Activated T-helper 2 cell treated with anti-CD3 and anti-CD28 coated beads, Interferon-gamma antibody, Interleukin-2, Interleukin-4, amounts not matched to agents 10 μg/mL and 5 μg/mL and 100 μg/mL, durations not matched to agents 14 hours and 24 hours and 36 hours (primary cell): ENCODE measurements at regions not wholly inside any gene's neighbourhood (a gene's known extent, or its start where the extent isn't known, plus 50 kb on each side); places are given as distances from the start of the nearest gene placed in this dataset.

ENCODE experiments used
- DNase-seq: peaks from one replicate; pipeline ENCODE4 v3.0.0; 2021; ENCODE audit warnings: low spot score
- H3K27ac Mint-ChIP-seq: one replicate; pipeline ENCODE4 v1.8.0; 2021; ENCODE audit warnings: mixed read lengths
- H3K27me3 Mint-ChIP-seq: one replicate; pipeline ENCODE4 v1.8.0; 2021; ENCODE audit warnings: low read depth, mixed read lengths
- H3K36me3 Mint-ChIP-seq: one replicate; pipeline ENCODE4 v1.8.0; 2021; ENCODE audit warnings: low read depth, mixed read lengths
- H3K4me1 Mint-ChIP-seq: one replicate; pipeline ENCODE4 v1.8.0; 2021; ENCODE audit warnings: low read depth, mixed read lengths
- H3K4me3 Mint-ChIP-seq: one replicate; pipeline ENCODE4 v1.8.0; 2021; ENCODE audit warnings: low read depth, mild to moderate bottlenecking, moderate library complexity, mixed read lengths
- H3K9me3 Mint-ChIP-seq: one replicate; pipeline ENCODE4 v1.8.0; 2021; ENCODE audit warnings: mixed read lengths
- intact Hi-C: fragments of 100-400 bp; cut with micrococcal nuclease; formaldehyde crosslinking; loops from one replicate; pipeline ENCODE4 v1.15.1; 2023

- no peaks in the 10 kb centered on the region for H3K9me3 Mint-ChIP-seq
- no peaks in the 10 kb centered on the region for H3K36me3 Mint-ChIP-seq
- H3K27ac Mint-ChIP-seq: no peak overlapping the region
- H3K4me1 Mint-ChIP-seq: no peaks in the 10 kb centered on the region
- DNase-seq: no peak
- intact Hi-C loops: no loop called here
- H3K4me3 Mint-ChIP-seq: no peak overlapping the region
- no peaks in the 10 kb centered on the region for H3K27me3 Mint-ChIP-seq
These were observed 619.3 kb downstream of the PTPRU start for GRCh38 chr1:29855561-29856160.

DNA sequence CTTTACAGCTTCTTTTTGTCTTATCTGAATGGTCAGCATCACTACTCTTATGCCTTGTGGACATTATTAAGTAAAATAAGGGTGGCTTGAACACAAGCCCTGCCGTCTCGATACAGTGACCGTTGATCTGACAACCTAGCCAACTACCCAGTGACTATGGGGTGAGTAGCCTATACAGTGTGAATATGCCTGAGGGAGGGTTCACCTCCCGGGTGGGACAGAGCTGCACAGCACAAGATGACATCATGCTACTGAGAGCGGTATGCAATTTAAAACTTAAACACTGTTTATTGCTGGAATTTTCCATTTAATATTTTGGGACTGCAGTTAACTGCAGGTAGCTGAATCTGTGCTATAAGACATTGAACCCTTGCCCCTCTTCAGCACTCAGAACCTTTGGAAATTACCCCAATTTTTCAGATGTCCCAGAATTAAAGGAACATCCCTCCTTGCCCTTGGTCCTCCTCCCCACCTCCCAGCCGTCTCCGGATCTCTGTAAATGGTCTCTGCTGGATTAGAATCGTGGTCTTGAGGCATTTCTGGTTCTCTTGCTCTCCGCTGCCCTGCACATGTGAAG is 618.5 kb downstream of the PTPRU start:
- Mint-ChIP-seq H3K4me3 (no peak overlapping the region), H3K4me1 (no peaks in the 10 kb centered on the region), H3K27me3 (no peaks in the 10 kb centered on the region), H3K27ac (no peak overlapping the region), H3K9me3 (no peaks in the 10 kb centered on the region), H3K36me3 (no peaks in the 10 kb centered on the region)
- no peak for DNase-seq
- intact Hi-C loops: no loop called here

GRCh38 chr1:29853716-29854330 is 617.5 kb downstream of the PTPRU start:
- Mint-ChIP-seq H3K9me3 (no peaks in the 10 kb centered on the region), H3K36me3 (no peaks in the 10 kb centered on the region), H3K4me1 (no peaks in the 10 kb centered on the region), H3K27ac (no peak overlapping the region), H3K4me3 (no peak overlapping the region), H3K27me3 (no peaks in the 10 kb centered on the region)
- intact Hi-C loops: no loop called here
- DNase-seq: no peak

GRCh38 chr1:29852248-29852647 is 615.9 kb downstream of the PTPRU start:
- Mint-ChIP-seq H3K36me3 (no peaks in the 10 kb centered on the region), H3K4me1 (no peaks in the 10 kb centered on the region), H3K27ac (no peak overlapping the region), H3K4me3 (no peak overlapping the region), H3K9me3 (no peaks in the 10 kb centered on the region), H3K27me3 (no peaks in the 10 kb centered on the region)
- intact Hi-C loops: no loop called here
- no peak for DNase-seq

DNA sequence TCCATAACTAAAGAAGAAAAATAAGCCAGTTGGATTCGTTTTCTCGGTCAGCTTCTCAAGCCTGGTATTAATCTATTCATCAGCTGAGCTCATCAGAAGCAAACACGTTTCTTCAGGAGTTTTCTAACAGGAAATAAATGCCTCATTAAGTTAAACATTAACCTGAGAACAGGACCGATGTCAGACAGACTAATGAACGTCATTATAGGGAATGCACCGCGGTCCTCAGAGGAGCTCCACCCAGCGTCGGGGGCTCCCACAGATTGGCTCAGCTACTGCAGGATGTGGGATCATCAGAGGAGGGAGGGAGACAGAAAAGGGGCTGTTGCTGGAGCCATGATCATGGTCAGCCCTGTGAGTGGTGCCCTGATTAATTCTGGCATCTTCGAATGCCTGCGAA is 615.4 kb downstream of the PTPRU start:
- Mint-ChIP-seq H3K27ac (no peak overlapping the region), H3K27me3 (no peaks in the 10 kb centered on the region), H3K4me1 (no peaks in the 10 kb centered on the region), H3K4me3 (no peak overlapping the region), H3K9me3 (no peaks in the 10 kb centered on the region), H3K36me3 (no peaks in the 10 kb centered on the region)
- DNase-seq: no peak
- intact Hi-C loops: no loop called here

GRCh38 chr1:29849991-29850757 is 613.9 kb downstream of the PTPRU start:
- Mint-ChIP-seq H3K27ac (no peak overlapping the region), H3K27me3 (no peaks in the 10 kb centered on the region), H3K4me1 (no peaks in the 10 kb centered on the region), H3K36me3 (no peaks in the 10 kb centered on the region), H3K4me3 (no peak overlapping the region), H3K9me3 (no peaks in the 10 kb centered on the region)
- DNase-seq: no peak
- intact Hi-C loops: loop anchor here (2.0 to 10.0 kb wide), 2 partner anchors 57 to 145 kb away; no protein-coding TSS in a partner anchor

DNA sequence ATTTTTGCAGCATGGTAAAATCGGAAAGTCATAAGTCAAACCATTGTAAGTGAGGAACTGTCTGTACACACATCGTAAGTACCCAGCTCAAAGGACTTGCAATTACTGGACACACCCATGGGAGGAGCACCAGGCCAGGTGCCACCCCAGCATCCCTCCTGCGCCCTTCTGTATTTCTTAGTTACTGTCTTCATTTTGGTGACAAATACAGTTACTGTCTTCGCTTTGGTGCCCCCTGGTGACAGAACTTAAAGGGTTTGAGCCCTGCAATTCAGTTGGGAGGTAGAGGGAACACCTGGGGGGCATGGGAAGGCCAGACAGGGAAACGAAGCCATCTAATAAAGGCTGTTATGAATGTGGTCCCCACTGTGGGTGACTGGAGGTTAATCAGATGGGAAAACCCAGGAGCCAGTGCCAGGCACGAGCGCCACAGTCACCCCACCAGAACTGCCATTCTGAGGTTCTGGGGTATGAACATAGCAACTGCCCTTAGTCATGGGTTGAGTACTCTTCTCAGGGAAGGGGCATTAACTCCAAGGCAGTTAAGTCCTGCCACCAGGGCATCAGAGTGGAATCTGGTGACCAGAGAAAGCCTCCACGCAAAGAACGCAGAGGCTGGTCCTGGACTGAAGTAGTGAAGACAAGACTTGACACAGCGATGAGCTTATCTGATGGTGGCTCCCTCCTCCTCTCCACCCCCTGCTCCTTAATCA is 612.9 kb downstream of the PTPRU start:
- no peaks in the 10 kb centered on the region for H3K9me3 Mint-ChIP-seq
- no peak overlapping the region for H3K4me3 Mint-ChIP-seq
- H3K27ac Mint-ChIP-seq: no peak overlapping the region
- intact Hi-C loops: loop anchor here (2.0 to 10.0 kb wide), 2 partner anchors 56 to 144 kb away; no protein-coding TSS in a partner anchor
- peak; percentile 22 for DNase-seq
- H3K36me3 Mint-ChIP-seq: no peaks in the 10 kb centered on the region
- H3K27me3 Mint-ChIP-seq: no peaks in the 10 kb centered on the region
- H3K4me1 Mint-ChIP-seq: no peaks in the 10 kb centered on the region

DNA sequence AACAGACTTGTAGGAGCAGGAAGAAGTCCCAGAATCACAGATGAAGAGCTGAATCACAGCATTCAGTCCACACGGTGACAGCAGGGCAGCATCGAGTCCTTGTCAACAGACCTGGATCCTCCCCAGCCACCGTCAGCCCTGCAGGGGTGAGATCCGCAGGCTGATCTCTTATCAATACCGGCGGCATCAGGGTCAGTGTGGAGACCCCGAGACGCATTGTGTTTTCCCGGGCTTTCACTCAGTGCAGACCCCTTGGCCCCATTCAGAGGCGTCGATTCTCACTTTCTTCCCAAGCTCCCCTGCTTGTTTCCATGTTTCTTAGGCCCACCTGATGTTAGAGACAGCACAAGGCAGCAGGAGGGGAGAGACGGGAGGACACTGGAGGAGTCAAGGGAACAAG is 609.6 kb downstream of the PTPRU start:
- H3K36me3 Mint-ChIP-seq: no peaks in the 10 kb centered on the region
- intact Hi-C loops: loop anchor here (10.0 kb wide), 1 partner anchor 141 kb away; no protein-coding TSS in a partner anchor
- no peak for DNase-seq
- no peaks in the 10 kb centered on the region for H3K27me3 Mint-ChIP-seq
- no peaks in the 10 kb centered on the region for H3K4me1 Mint-ChIP-seq
- H3K27ac Mint-ChIP-seq: no peak overlapping the region
- H3K4me3 Mint-ChIP-seq: no peak overlapping the region
- peaks cover 14% of the 10 kb centered on the region for H3K9me3 Mint-ChIP-seq

DNA sequence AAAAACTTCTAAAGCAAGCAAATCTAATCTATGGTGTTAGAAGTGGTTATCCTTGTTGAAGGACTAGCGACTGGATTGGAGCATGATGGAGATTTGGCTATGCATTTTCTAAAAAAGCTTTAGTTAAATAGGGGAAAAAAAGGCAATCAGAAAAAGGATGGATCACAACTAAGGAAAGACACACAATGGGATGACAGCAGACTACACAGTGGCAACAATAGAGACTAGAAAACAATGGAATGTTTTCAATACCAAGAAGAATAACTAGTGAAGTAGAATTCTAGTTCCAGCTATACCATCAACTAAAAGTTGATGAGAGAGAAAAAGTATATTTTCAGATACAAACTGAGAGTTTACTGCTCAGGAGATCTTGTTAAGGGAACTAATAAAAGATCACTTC is 605.8 kb downstream of the PTPRU start:
- H3K27me3 Mint-ChIP-seq: no peaks in the 10 kb centered on the region
- intact Hi-C loops: loop anchor here (10.0 kb wide), 1 partner anchor 137 kb away; no protein-coding TSS in a partner anchor

DNA sequence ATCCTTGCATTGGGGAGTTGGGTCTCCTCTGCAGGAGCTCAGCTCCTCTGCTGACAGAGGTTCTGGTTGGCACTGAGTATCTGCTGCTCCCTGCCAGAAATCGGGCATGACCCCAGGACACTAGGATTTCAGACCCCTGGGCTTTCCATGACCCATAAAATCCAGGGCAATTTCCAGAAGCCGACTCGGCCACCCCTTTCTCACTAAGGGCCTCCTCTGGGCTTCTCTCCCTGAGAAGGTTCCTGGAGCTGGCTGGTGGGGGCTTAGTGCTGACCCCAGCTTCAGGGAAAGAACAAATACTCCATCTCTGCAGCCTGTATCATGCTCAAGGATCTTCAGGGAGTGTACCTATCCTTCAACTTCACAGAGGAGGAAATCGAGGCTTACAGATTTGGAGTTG is 603.4 kb downstream of the PTPRU start:
- no peak for DNase-seq
- intact Hi-C loops: loop anchor here (10.0 kb wide), 1 partner anchor 135 kb away; no protein-coding TSS in a partner anchor
- H3K4me1 Mint-ChIP-seq: no peaks in the 10 kb centered on the region
- no peaks in the 10 kb centered on the region for H3K36me3 Mint-ChIP-seq
- no peak overlapping the region for H3K27ac Mint-ChIP-seq
- H3K4me3 Mint-ChIP-seq: no peak overlapping the region
- peaks cover 14% of the 10 kb centered on the region for H3K9me3 Mint-ChIP-seq
- H3K27me3 Mint-ChIP-seq: no peaks in the 10 kb centered on the region

More for the DNA sequence above, 605.8 kb downstream of the PTPRU start:
- Mint-ChIP-seq H3K4me1 (no peaks in the 10 kb centered on the region), H3K36me3 (no peaks in the 10 kb centered on the region), H3K4me3 (no peak overlapping the region), H3K27ac (no peak overlapping the region), H3K9me3 (peaks cover 14% of the 10 kb centered on the region)
- DNase-seq: no peak

GRCh38 chr1:29838738-29839320 is 602.5 kb downstream of the PTPRU start:
- H3K4me1 Mint-ChIP-seq: no peaks in the 10 kb centered on the region
- H3K4me3 Mint-ChIP-seq: no peak overlapping the region
- intact Hi-C loops: no loop called here

More at GRCh38 chr1:29838738-29839320, 602.5 kb downstream of the PTPRU start:
- Mint-ChIP-seq H3K9me3 (peaks cover 14% of the 10 kb centered on the region), H3K27ac (no peak overlapping the region), H3K36me3 (no peaks in the 10 kb centered on the region), H3K27me3 (no peaks in the 10 kb centered on the region)
- no peak for DNase-seq
